ENCODE measurements at regions not wholly inside any gene's neighbourhood (a gene's known extent, or its start where the extent isn't known, plus 50 kb on each side); places are given as distances from the start of the nearest gene placed in this dataset.

DNA sequence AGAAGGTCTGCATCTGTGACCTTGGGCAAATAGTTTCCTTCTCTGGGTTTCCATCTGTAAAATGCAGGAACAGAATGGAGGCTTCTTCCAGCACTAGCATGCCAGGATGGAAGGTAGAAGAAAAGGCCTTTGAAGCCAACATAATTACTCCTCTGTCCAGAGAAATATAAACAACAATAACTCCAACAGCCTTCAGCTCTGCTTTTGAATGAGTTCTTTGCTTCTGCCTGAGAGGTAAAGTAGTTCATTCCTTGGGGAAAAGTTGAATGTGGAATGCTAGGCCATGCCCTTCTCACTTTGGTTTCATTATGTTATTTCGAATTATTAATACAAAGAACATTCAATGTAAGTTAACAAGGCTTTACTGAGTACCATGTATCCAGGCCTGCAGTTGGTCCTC is 61.2 kb upstream of the BLID start:
- TF ChIP-seq, protein P1, sequence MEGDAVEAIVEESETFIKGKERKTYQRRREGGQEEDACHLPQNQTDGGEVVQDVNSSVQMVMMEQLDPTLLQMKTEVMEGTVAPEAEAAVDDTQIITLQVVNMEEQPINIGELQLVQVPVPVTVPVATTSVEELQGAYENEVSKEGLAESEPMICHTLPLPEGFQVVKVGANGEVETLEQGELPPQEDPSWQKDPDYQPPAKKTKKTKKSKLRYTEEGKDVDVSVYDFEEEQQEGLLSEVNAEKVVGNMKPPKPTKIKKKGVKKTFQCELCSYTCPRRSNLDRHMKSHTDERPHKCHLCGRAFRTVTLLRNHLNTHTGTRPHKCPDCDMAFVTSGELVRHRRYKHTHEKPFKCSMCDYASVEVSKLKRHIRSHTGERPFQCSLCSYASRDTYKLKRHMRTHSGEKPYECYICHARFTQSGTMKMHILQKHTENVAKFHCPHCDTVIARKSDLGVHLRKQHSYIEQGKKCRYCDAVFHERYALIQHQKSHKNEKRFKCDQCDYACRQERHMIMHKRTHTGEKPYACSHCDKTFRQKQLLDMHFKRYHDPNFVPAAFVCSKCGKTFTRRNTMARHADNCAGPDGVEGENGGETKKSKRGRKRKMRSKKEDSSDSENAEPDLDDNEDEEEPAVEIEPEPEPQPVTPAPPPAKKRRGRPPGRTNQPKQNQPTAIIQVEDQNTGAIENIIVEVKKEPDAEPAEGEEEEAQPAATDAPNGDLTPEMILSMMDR (IDR thresholded peaks at IDR 0.05): no peak
- no peak for TF ChIP-seq POLR2A (IDR thresholded peaks at IDR 0.05)
